ENCODE measurements at regions not wholly inside any gene's neighbourhood (a gene's known extent, or its start where the extent isn't known, plus 50 kb on each side); places are given as distances from the start of the nearest gene placed in this dataset.

- TF ChIP-seq CREB1 (CRISPR knock-in tag; IDR thresholded peaks at IDR 0.05; ENCODE audit: low read depth) (no peak), REST (IDR thresholded peaks at IDR 0.05; ENCODE audit: unreplicated experiment) (no peak), ZNF462 (CRISPR knock-in tag; IDR thresholded peaks at IDR 0.05) (no peak), NANOG (IDR thresholded peaks at IDR 0.05; ENCODE audit: borderline replicate concordance) (no peak), ETS1 (IDR thresholded peaks at IDR 0.05) (no peak), ZNF331 (CRISPR knock-in tag; IDR thresholded peaks at IDR 0.05; ENCODE audit: low read depth) (no peak), ZNF114 (CRISPR knock-in tag; IDR thresholded peaks at IDR 0.05) (no peak), EZH2phosphoT487 (IDR thresholded peaks at IDR 0.05; ENCODE audit: unreplicated experiment) (no peak), POLR2AphosphoS5 (IDR thresholded peaks at IDR 0.05; ENCODE audit: low read depth) (no peak), JUNB (IDR thresholded peaks at IDR 0.05; ENCODE audit: unreplicated experiment) (no peak), STAT1 (IDR thresholded peaks at IDR 0.05; ENCODE audit: unreplicated experiment) (no peak), EZH2 (IDR thresholded peaks at IDR 0.05; ENCODE audit: low read depth, unreplicated experiment) (no peak), CTCF (conservative IDR thresholded peaks at IDR 0.05; ENCODE audit: low read depth in 2 of 2) (no peak)
- Mint-ChIP-seq H3K27me3 (ENCODE audit: insufficient read depth, low read depth, poor library complexity) (no peaks in the 10 kb centered on the region), H3K4me1 (peaks cover 18% of the 10 kb centered on the region; the same call in 2 of the 3 replicates), H3K4me3 (no peak overlapping the region), H3K27ac (no peak overlapping the region), H3K36me3 (ENCODE audit: low read depth) (no peaks in the 10 kb centered on the region), H3K9me3 (no peaks in the 10 kb centered on the region)
- peak overlapping the region; percentile 66; the same call in 1 of the 2 replicates for H2AFZ ChIP-seq
- DNase-seq (ENCODE audit: low spot score) (no peak), ATAC-seq (no peak)
- H3K27ac ChIP-seq (ENCODE audit: low read depth), result no peak overlapping the region
- no peak overlapping the region for H3K4me2 ChIP-seq
- H3K27me3 ChIP-seq (ENCODE audit: insufficient read depth), result no peaks in the 10 kb centered on the region
- H4K20me1 ChIP-seq (replicated peaks; ENCODE audit: insufficient read depth), result no peaks in the 10 kb centered on the region
- no peaks in the 10 kb centered on the region for H3K79me2 ChIP-seq (replicated peaks; ENCODE audit: insufficient read depth)
- H3K4me3 ChIP-seq, result no peak overlapping the region
- no peaks in the 10 kb centered on the region for H3F3A ChIP-seq (replicated peaks; ENCODE audit: low read depth)
- no peaks in the 10 kb centered on the region for H3K4me1 ChIP-seq (ENCODE audit: insufficient read depth)
- H3K9me2 ChIP-seq (ENCODE audit: insufficient read depth), result 0 out of 2 replicates have a peak, but pooled peaks cover 4% of the 10 kb centered on the region
- no peaks in the 10 kb centered on the region for H3K36me3 ChIP-seq (ENCODE audit: insufficient read depth)
These were observed 448.1 kb downstream of the ARHGEF28 start for GRCh38 chr5:74074111-74074510.

Measured in GM23338 (cell line).